HK-2 (cell line): ENCODE measurements at regions not wholly inside any gene's neighbourhood (a gene's known extent, or its start where the extent isn't known, plus 50 kb on each side); places are given as distances from the start of the nearest gene placed in this dataset.

Source experiments
- DNase-seq: peaks from one replicate; pipeline ENCODE4 v3.0.0-alpha.2; 2018; ENCODE audit not compliant: unreplicated experiment

- no peak for DNase-seq
Observed at GRCh38 chr5:158644301-158644700, 455.4 kb downstream of the EBF1 start.

- no peak for DNase-seq
Observed at GRCh38 chr5:158643840-158644239, 455.9 kb downstream of the EBF1 start.

- no peak for DNase-seq
Observed at GRCh38 chr5:158642879-158643278, 456.8 kb downstream of the EBF1 start.

- no peak for DNase-seq
Observed at GRCh38 chr5:158641016-158641415, 458.7 kb downstream of the EBF1 start.

GRCh38 chr5:158640593-158640980 is 459.1 kb downstream of the EBF1 start:
- DNase-seq: no peak

- no peak for DNase-seq
Observed at GRCh38 chr5:158639881-158640592, 459.7 kb downstream of the EBF1 start.

GRCh38 chr5:158638396-158638795 is 461.3 kb downstream of the EBF1 start:
- no peak for DNase-seq

GRCh38 chr5:158637039-158637438 is 462.7 kb downstream of the EBF1 start:
- no peak for DNase-seq

- DNase-seq: no peak
Observed at GRCh38 chr5:158635565-158635964, 464.2 kb downstream of the EBF1 start.

GRCh38 chr5:158634714-158635113 is 465.0 kb downstream of the EBF1 start:
- DNase-seq: no peak

GRCh38 chr5:158629591-158630312 is 470.0 kb downstream of the EBF1 start:
- DNase-seq: no peak

- no peak for DNase-seq
Observed at GRCh38 chr5:158626718-158627117, 473.0 kb downstream of the EBF1 start.

GRCh38 chr5:158623971-158624370 is 475.7 kb downstream of the EBF1 start:
- no peak for DNase-seq

GRCh38 chr5:158621391-158621790 is 478.3 kb downstream of the EBF1 start:
- DNase-seq: no peak

- no peak for DNase-seq
Observed at GRCh38 chr5:158619083-158619788, 480.5 kb downstream of the EBF1 start.

- no peak for DNase-seq
Observed at GRCh38 chr5:158618256-158618655, 481.5 kb downstream of the EBF1 start.

GRCh38 chr5:158616707-158617106 is 483.0 kb downstream of the EBF1 start:
- DNase-seq: no peak

- no peak for DNase-seq
Observed at GRCh38 chr5:158614951-158615350, 484.8 kb downstream of the EBF1 start.

- no peak for DNase-seq
Observed at GRCh38 chr5:158611581-158611980, 488.1 kb downstream of the EBF1 start.

- DNase-seq: no peak
Observed at GRCh38 chr5:158610051-158610415, 489.7 kb downstream of the EBF1 start.

- DNase-seq: no peak
Observed at GRCh38 chr5:158609333-158610050, 490.2 kb downstream of the EBF1 start.

- DNase-seq: no peak
Observed at GRCh38 chr5:158607088-158607487, 492.6 kb downstream of the EBF1 start.
